ENCODE measurements at regions not wholly inside any gene's neighbourhood (a gene's known extent, or its start where the extent isn't known, plus 50 kb on each side); places are given as distances from the start of the nearest gene placed in this dataset.
"Not testable (repeated sequence)": the region's sequence is repeated elsewhere in the genome, so short reads cannot be mapped to it uniquely, and the experiment has no call there.

DNA sequence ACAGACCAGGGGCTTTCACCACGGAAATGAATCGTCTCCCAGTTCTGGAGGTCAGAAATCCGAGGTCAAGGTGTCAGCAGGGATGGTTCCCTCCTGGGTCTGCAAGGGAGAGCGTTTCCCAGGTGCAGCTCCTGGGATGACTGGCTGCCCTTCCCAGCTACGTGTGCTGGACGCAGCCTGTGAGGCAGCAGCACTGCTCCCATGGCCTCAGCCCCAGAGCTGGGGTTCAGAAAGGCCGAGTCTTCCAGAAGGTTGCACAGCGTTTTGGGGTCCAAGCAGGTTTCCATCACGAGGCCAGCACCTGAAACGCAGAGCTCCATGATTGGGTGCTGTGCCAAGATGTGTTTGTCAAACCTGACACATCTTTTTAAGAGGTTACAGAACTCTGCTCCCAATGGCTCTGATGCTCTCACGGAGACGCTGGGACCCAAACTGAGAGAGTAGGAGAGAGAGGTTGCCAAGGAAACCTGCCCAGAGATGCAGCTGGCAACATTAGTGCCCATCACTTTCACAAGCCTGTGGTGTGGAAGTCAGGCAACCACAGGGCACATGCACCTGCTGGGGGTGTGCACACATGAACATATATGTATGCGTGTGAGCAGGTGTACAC lies 65.8 kb upstream of the LRPAP1 start:
- not testable (repeated sequence) for TF ChIP-seq CTCF (IDR thresholded peaks at IDR 0.05; ENCODE audit: low read length); EZH2 (optimal IDR thresholded peaks at IDR 0.05; ENCODE audit: low read depth, low read length)
